ENCODE measurements at regions not wholly inside any gene's neighbourhood (a gene's known extent, or its start where the extent isn't known, plus 50 kb on each side); places are given as distances from the start of the nearest gene placed in this dataset.

- TF ChIP-seq ZBTB10 (CRISPR knock-in tag; IDR thresholded peaks at IDR 0.05; ENCODE audit: borderline replicate concordance) = no peak
- TF ChIP-seq CTCF (CRISPR knock-in tag; IDR thresholded peaks at IDR 0.05) = no peak
- peak; percentile 32; the same call in 1 of the 2 replicates for TF ChIP-seq RARA (CRISPR knock-in tag; IDR thresholded peaks at IDR 0.05)
- TF ChIP-seq MTF2 (CRISPR knock-in tag; IDR thresholded peaks at IDR 0.05; ENCODE audit: borderline replicate concordance) = no peak
- no peak for TF ChIP-seq ZNF224 (CRISPR knock-in tag; IDR thresholded peaks at IDR 0.05)
- no peak for TF ChIP-seq CREB1 (IDR thresholded peaks at IDR 0.05)
- peak; percentile 62; the same call in 1 of the 2 replicates for TF ChIP-seq CREB1 (CRISPR knock-in tag; IDR thresholded peaks at IDR 0.05)
- TF ChIP-seq ZFP62 (CRISPR knock-in tag; IDR thresholded peaks at IDR 0.05) = no peak
- no peak for TF ChIP-seq ZNF446 (CRISPR knock-in tag; IDR thresholded peaks at IDR 0.05)
Observed at GRCh38 chr1:8097077-8097799, 71.1 kb upstream of the ERRFI1 start (continued).
